ENCODE measurements at regions not wholly inside any gene's neighbourhood (a gene's known extent, or its start where the extent isn't known, plus 50 kb on each side); places are given as distances from the start of the nearest gene placed in this dataset.

GRCh38 chr11:37002831-37003230, 404.8 kb upstream of the RAG2 start:
- intact Hi-C loops (cut with DNase I; ENCODE audit: low total_unique reads), result no loop called here
- H3K27me3 ChIP-seq, result no peaks in the 10 kb centered on the region
- no peaks in the 10 kb centered on the region for H3K36me3 ChIP-seq
- TF ChIP-seq POLR2A (IDR thresholded peaks at IDR 0.05), result no peak
- TF ChIP-seq, protein P1, sequence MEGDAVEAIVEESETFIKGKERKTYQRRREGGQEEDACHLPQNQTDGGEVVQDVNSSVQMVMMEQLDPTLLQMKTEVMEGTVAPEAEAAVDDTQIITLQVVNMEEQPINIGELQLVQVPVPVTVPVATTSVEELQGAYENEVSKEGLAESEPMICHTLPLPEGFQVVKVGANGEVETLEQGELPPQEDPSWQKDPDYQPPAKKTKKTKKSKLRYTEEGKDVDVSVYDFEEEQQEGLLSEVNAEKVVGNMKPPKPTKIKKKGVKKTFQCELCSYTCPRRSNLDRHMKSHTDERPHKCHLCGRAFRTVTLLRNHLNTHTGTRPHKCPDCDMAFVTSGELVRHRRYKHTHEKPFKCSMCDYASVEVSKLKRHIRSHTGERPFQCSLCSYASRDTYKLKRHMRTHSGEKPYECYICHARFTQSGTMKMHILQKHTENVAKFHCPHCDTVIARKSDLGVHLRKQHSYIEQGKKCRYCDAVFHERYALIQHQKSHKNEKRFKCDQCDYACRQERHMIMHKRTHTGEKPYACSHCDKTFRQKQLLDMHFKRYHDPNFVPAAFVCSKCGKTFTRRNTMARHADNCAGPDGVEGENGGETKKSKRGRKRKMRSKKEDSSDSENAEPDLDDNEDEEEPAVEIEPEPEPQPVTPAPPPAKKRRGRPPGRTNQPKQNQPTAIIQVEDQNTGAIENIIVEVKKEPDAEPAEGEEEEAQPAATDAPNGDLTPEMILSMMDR (IDR thresholded peaks at IDR 0.05), result no peak
- H3K4me1 ChIP-seq, result no peaks in the 10 kb centered on the region
- no peak overlapping the region for H3K4me3 ChIP-seq
- DNase-seq, result no peak
- no peaks in the 10 kb centered on the region for H3K9me3 ChIP-seq
- no peak overlapping the region for H3K27ac ChIP-seq

- Histone ChIP-seq H3K9me3 (no peaks in the 10 kb centered on the region), H3K27me3 (no peaks in the 10 kb centered on the region), H3K4me3 (no peak overlapping the region), H3K36me3 (no peaks in the 10 kb centered on the region), H3K4me1 (no peaks in the 10 kb centered on the region), H3K27ac (no peak overlapping the region)
- DNase-seq, result no peak
- no peak for TF ChIP-seq POLR2A (IDR thresholded peaks at IDR 0.05)
- TF ChIP-seq, protein P1 (IDR thresholded peaks at IDR 0.05), result no peak
- intact Hi-C loops (cut with DNase I; ENCODE audit: low total_unique reads), result no loop called here
These were observed 399.6 kb upstream of the RAG2 start for GRCh38 chr11:36997656-36998055.

- Histone ChIP-seq H3K27ac (no peak overlapping the region), H3K4me3 (no peak overlapping the region), H3K36me3 (no peaks in the 10 kb centered on the region), H3K4me1 (no peaks in the 10 kb centered on the region), H3K27me3 (no peaks in the 10 kb centered on the region), H3K9me3 (no peaks in the 10 kb centered on the region)
- TF ChIP-seq, protein P1 (IDR thresholded peaks at IDR 0.05), result no peak
- TF ChIP-seq POLR2A (IDR thresholded peaks at IDR 0.05), result no peak
- no peak for DNase-seq
- intact Hi-C loops (cut with DNase I; ENCODE audit: low total_unique reads), result no loop called here
These were observed 398.8 kb upstream of the RAG2 start for GRCh38 chr11:36996795-36997194.

DNA sequence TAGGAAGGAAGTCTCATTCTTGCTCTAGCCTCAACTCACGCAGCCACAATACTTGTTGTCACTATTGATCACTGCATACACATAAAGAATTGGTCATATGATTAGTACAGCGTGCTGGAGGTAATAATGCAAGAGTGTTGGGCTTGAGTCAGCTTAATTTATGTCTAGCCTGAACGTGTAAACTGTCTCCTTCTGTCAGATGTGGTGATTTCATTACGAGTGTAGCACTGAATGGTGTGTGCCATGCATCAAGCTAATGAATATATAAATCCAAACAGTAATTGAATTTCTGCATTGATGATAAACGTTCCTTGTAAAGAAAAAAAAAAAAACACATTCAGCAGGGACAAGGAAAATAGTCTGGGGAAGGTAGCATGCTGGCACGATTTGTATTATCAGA, 396.2 kb upstream of the RAG2 start:
- intact Hi-C loops (cut with DNase I; ENCODE audit: low total_unique reads), result no loop called here
- H3K27me3 ChIP-seq, result no peaks in the 10 kb centered on the region
- no peaks in the 10 kb centered on the region for H3K4me1 ChIP-seq
- no peak overlapping the region for H3K4me3 ChIP-seq
- no peak for TF ChIP-seq POLR2A (IDR thresholded peaks at IDR 0.05)
- TF ChIP-seq, protein P1 (IDR thresholded peaks at IDR 0.05), result no peak
- H3K27ac ChIP-seq, result no peak overlapping the region
- DNase-seq, result no peak
- no peaks in the 10 kb centered on the region for H3K9me3 ChIP-seq
- H3K36me3 ChIP-seq, result no peaks in the 10 kb centered on the region

- intact Hi-C loops (cut with DNase I; ENCODE audit: low total_unique reads), result no loop called here
- no peak overlapping the region for H3K4me3 ChIP-seq
- TF ChIP-seq, protein P1 (IDR thresholded peaks at IDR 0.05), result no peak
- no peak for TF ChIP-seq POLR2A (IDR thresholded peaks at IDR 0.05)
- no peak overlapping the region for H3K27ac ChIP-seq
- no peaks in the 10 kb centered on the region for H3K27me3 ChIP-seq
- H3K4me1 ChIP-seq, result no peaks in the 10 kb centered on the region
- H3K9me3 ChIP-seq, result no peaks in the 10 kb centered on the region
- no peaks in the 10 kb centered on the region for H3K36me3 ChIP-seq
- no peak for DNase-seq
These were observed 390.5 kb upstream of the RAG2 start for GRCh38 chr11:36988556-36988955.

Measured in uterus (tissue), 3 donors.